ENCODE measurements at regions not wholly inside any gene's neighbourhood (a gene's known extent, or its start where the extent isn't known, plus 50 kb on each side); places are given as distances from the start of the nearest gene placed in this dataset.

GRCh38 chr5:17326600-17327037 is 109.2 kb downstream of the BASP1 start:
- Histone ChIP-seq H3K27ac (no peak overlapping the region), H3K27me3 (no peaks in the 10 kb centered on the region), H3K4me1 (no peaks in the 10 kb centered on the region), H3K36me3 (no peaks in the 10 kb centered on the region), H3K4me3 (no peak overlapping the region), H3K9me3 (no peaks in the 10 kb centered on the region)
- WGBS, 2 donors: 50 to 53% methylated on average over 4 of the region's 4 CpGs
- intact Hi-C loops (cut with DNase I): no loop called here
- no peak for TF ChIP-seq CTCF (IDR thresholded peaks at IDR 0.05)
- ATAC-seq: no peak
- DNase-seq: no peak

- no peaks in the 10 kb centered on the region for H3K9me3 ChIP-seq
- ATAC-seq (no peak), DNase-seq (no peak)
- H3K36me3 ChIP-seq: no peaks in the 10 kb centered on the region
- no peak overlapping the region for H3K27ac ChIP-seq
- H3K4me3 ChIP-seq: no peak overlapping the region
- WGBS, 2 donors: 29 to 33% methylated on average over 9 of the region's 9 CpGs
- H3K27me3 ChIP-seq: no peaks in the 10 kb centered on the region
- TF ChIP-seq CTCF (IDR thresholded peaks at IDR 0.05): no peak
- H3K4me1 ChIP-seq: no peaks in the 10 kb centered on the region
- intact Hi-C loops (cut with DNase I): no loop called here
These were observed 109.7 kb downstream of the BASP1 start for GRCh38 chr5:17327048-17327625.

- H3K9me3 ChIP-seq: no peaks in the 10 kb centered on the region
- no peak overlapping the region for H3K27ac ChIP-seq
- no peaks in the 10 kb centered on the region for H3K36me3 ChIP-seq
- DNase-seq (no peak), ATAC-seq (no peak)
- 84 to 93% methylated on average over 3 of the region's 3 CpGs for WGBS, 2 donors
- no peak for TF ChIP-seq CTCF (IDR thresholded peaks at IDR 0.05)
- intact Hi-C loops (cut with DNase I): no loop called here
- H3K4me3 ChIP-seq: no peak overlapping the region
- H3K27me3 ChIP-seq: no peaks in the 10 kb centered on the region
- no peaks in the 10 kb centered on the region for H3K4me1 ChIP-seq
These were observed 112.1 kb downstream of the BASP1 start for GRCh38 chr5:17329571-17329970.

GRCh38 chr5:17330386-17330785 is 113.0 kb downstream of the BASP1 start:
- Histone ChIP-seq H3K9me3 (no peaks in the 10 kb centered on the region), H3K4me3 (no peak overlapping the region), H3K27ac (no peak overlapping the region), H3K4me1 (no peaks in the 10 kb centered on the region), H3K36me3 (no peaks in the 10 kb centered on the region), H3K27me3 (no peaks in the 10 kb centered on the region)
- ATAC-seq: no peak
- intact Hi-C loops (cut with DNase I): no loop called here
- 71 to 78% methylated on average over 2 of the region's 2 CpGs for WGBS, 2 donors
- TF ChIP-seq CTCF (IDR thresholded peaks at IDR 0.05): no peak
- no peak for DNase-seq
